Esophagus squamous epithelium (tissue), 4 donors: ENCODE measurements at regions not wholly inside any gene's neighbourhood (a gene's known extent, or its start where the extent isn't known, plus 50 kb on each side); places are given as distances from the start of the nearest gene placed in this dataset.

Source experiments
- POLR2A ChIP-seq, 4 donors: fragments of 450-650 bp; IDR thresholded peaks; one replicate each; pipeline ENCODE4 v1.6.1; 2017; ENCODE audit warnings: antibody characterized with exemption in 4 of 4, mild to moderate bottlenecking in 4 of 4, moderate library complexity in 3 of 4
- TF ChIP-seq, protein P1 (sequence below), 6 experiments: fragments of 450-650 bp in 4 of 6; fragments of 200-600 bp in 2 of 6; sonication (generic) in 2 of 6; IDR thresholded peaks; one replicate each; pipeline ENCODE4 v1.5.1; 2016 to 2019; ENCODE audit warnings: antibody characterized with exemption in 6 of 6, mild to moderate bottlenecking in 4 of 6, moderate library complexity in 4 of 6

- TF ChIP-seq, protein P1, sequence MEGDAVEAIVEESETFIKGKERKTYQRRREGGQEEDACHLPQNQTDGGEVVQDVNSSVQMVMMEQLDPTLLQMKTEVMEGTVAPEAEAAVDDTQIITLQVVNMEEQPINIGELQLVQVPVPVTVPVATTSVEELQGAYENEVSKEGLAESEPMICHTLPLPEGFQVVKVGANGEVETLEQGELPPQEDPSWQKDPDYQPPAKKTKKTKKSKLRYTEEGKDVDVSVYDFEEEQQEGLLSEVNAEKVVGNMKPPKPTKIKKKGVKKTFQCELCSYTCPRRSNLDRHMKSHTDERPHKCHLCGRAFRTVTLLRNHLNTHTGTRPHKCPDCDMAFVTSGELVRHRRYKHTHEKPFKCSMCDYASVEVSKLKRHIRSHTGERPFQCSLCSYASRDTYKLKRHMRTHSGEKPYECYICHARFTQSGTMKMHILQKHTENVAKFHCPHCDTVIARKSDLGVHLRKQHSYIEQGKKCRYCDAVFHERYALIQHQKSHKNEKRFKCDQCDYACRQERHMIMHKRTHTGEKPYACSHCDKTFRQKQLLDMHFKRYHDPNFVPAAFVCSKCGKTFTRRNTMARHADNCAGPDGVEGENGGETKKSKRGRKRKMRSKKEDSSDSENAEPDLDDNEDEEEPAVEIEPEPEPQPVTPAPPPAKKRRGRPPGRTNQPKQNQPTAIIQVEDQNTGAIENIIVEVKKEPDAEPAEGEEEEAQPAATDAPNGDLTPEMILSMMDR (IDR thresholded peaks at IDR 0.05), result no peak
- no peak for TF ChIP-seq POLR2A (IDR thresholded peaks at IDR 0.05)
Observed at GRCh38 chr3:144852999-144853398, 881.4 kb downstream of the DIPK2A start.
